Left ventricle myocardium inferior (tissue), 1 donor: ENCODE measurements at regions not wholly inside any gene's neighbourhood (a gene's known extent, or its start where the extent isn't known, plus 50 kb on each side); places are given as distances from the start of the nearest gene placed in this dataset.

Experiments
- DNase-seq: peaks from one replicate; pipeline ENCODE4 v3.0.0-alpha.2; 2020
- H3K27ac ChIP-seq: fragments of 200-600 bp; replicated peaks from 2 replicates; pipeline ENCODE4 v1.8.0; 2021
- H3K27me3 ChIP-seq: fragments of 200-600 bp; 2 replicates; pipeline ENCODE4 v1.8.0; 2021; ENCODE audit warnings: low read depth
- H3K36me3 ChIP-seq: fragments of 200-600 bp; 2 replicates; pipeline ENCODE4 v1.8.0; 2021
- H3K4me1 ChIP-seq: fragments of 200-600 bp; 2 replicates; pipeline ENCODE4 v1.8.0; 2021
- H3K4me3 ChIP-seq: fragments of 200-600 bp; 2 replicates; pipeline ENCODE4 v1.8.0; 2021; ENCODE audit warnings: mild to moderate bottlenecking, moderate library complexity
- H3K9me3 ChIP-seq: fragments of 200-600 bp; replicated peaks from 2 replicates; pipeline ENCODE4 v1.8.0; 2021
- intact Hi-C: fragments of 100-400 bp; cut with micrococcal nuclease; formaldehyde crosslinking; loops from one replicate; pipeline ENCODE4 v1.11.0; 2022
- TF ChIP-seq, protein P1 (sequence below): fragments of 200-600 bp; IDR thresholded peaks from 2 replicates; pipeline ENCODE4 v1.8.0; 2021; ENCODE audit warnings: antibody characterized with exemption, mild to moderate bottlenecking, borderline replicate concordance
- donor health status: DM: no; HTN: yes; CAD: no; lungs with severe emphysema.

DNA sequence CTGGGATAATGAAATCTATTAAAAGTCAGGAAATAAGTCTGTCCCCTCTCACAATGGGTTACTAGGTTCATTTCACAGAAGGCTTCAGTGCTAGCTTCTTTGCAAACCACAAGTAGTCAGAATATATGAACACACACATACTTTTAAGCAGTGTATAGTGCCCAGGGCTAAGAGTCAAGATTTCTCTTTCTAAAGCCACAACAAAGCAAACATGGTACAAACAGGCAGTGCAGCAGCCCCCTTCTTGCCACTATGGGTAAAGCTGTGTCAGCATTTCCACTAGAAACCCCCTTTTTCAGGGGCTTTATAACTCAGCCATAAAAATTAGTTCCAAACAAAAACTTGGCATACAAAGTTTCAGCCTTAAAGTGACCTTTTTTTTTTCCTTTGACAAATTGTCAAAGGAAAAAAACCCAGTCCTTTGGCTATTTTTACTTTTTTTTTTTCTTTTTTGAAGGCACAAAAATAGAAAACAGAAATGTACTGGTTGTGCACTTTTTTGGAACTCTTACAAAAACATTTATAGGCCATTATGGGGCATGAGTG, 315.4 kb downstream of the LMO4 start:
- H3K4me1 ChIP-seq: peaks cover 7% of the 10 kb centered on the region
- intact Hi-C loops: no loop called here
- H3K27me3 ChIP-seq: no peaks in the 10 kb centered on the region
- no peak for DNase-seq
- TF ChIP-seq, protein P1, sequence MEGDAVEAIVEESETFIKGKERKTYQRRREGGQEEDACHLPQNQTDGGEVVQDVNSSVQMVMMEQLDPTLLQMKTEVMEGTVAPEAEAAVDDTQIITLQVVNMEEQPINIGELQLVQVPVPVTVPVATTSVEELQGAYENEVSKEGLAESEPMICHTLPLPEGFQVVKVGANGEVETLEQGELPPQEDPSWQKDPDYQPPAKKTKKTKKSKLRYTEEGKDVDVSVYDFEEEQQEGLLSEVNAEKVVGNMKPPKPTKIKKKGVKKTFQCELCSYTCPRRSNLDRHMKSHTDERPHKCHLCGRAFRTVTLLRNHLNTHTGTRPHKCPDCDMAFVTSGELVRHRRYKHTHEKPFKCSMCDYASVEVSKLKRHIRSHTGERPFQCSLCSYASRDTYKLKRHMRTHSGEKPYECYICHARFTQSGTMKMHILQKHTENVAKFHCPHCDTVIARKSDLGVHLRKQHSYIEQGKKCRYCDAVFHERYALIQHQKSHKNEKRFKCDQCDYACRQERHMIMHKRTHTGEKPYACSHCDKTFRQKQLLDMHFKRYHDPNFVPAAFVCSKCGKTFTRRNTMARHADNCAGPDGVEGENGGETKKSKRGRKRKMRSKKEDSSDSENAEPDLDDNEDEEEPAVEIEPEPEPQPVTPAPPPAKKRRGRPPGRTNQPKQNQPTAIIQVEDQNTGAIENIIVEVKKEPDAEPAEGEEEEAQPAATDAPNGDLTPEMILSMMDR: no peak
- no peak overlapping the region for H3K4me3 ChIP-seq
- H3K9me3 ChIP-seq: no peaks in the 10 kb centered on the region
- H3K36me3 ChIP-seq: no peaks in the 10 kb centered on the region
- no peak overlapping the region for H3K27ac ChIP-seq

DNA sequence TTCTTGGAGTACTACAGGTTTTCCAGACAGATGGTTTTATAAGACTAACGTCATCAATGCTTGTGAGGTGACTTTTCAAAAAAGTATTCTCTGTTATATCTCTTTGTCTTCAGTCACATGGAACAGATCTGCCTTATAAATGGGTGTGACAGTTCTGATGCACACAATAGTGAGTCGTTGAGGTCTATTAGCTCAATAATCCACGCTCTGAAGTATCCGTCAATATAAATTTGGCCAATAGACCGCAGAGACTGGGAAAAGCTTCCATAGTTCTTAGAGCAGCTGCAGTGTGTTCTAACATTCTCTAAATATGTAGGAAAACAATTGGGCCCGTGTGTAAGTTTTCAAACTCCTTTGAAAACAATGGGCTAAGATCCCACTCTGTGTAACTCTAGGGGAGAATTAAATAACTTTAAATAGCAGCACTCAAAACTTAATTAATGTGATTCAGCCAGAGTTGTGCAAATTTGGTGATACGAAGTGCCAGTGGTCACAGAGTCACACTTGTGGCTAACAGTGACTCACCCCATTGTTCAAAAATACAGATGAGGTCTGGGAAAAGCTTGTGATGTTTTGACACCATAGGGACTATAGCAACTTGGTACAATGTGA, 316.0 kb downstream of the LMO4 start:
- Histone ChIP-seq H3K36me3 (no peaks in the 10 kb centered on the region), H3K4me3 (no peak overlapping the region), H3K9me3 (no peaks in the 10 kb centered on the region), H3K27ac (no peak overlapping the region), H3K27me3 (no peaks in the 10 kb centered on the region), H3K4me1 (peaks cover 7% of the 10 kb centered on the region)
- intact Hi-C loops: no loop called here
- no peak for DNase-seq
- TF ChIP-seq, protein P1: no peak

DNA sequence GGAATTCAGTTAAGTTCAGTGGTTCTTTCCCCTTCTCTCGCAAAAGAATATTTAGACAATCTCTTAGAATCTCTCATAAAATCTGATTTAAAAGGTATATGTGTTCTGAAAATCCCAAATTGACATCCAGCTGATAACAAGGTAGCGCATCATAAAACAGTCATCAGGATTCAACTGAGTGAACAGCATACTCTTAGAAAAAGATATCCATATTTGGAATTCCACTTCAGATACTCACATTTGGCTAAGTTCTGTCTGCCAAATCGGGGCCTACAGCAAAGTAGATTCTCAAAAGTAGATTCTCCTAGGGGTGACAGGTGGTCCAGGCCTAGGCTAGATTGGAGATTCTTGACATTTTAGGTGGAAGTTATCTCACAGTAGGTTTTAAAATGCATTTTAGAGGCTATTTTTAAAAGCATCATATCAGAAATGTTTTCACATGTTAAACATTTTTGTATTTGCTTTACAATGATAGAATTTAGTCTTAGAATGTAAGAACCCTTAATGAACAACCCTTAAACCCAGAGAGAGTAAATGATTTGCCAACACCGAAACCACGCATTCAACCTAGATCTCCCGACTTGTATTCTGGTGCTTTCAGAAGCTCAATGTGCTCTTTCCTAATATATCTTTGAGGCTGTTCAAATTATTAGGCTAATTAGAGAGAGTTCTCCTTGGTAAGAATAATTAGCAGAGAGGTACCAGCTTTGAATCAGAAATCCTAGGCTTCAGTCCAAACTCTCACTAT, 318.9 kb downstream of the LMO4 start:
- no peak overlapping the region for H3K27ac ChIP-seq
- H3K9me3 ChIP-seq: no peaks in the 10 kb centered on the region
- no peaks in the 10 kb centered on the region for H3K36me3 ChIP-seq
- H3K4me1 ChIP-seq: peaks cover 6% of the 10 kb centered on the region
- no peaks in the 10 kb centered on the region for H3K27me3 ChIP-seq
- no peak for DNase-seq
- H3K4me3 ChIP-seq: no peak overlapping the region
- TF ChIP-seq, protein P1: no peak
- intact Hi-C loops: no loop called here

DNA sequence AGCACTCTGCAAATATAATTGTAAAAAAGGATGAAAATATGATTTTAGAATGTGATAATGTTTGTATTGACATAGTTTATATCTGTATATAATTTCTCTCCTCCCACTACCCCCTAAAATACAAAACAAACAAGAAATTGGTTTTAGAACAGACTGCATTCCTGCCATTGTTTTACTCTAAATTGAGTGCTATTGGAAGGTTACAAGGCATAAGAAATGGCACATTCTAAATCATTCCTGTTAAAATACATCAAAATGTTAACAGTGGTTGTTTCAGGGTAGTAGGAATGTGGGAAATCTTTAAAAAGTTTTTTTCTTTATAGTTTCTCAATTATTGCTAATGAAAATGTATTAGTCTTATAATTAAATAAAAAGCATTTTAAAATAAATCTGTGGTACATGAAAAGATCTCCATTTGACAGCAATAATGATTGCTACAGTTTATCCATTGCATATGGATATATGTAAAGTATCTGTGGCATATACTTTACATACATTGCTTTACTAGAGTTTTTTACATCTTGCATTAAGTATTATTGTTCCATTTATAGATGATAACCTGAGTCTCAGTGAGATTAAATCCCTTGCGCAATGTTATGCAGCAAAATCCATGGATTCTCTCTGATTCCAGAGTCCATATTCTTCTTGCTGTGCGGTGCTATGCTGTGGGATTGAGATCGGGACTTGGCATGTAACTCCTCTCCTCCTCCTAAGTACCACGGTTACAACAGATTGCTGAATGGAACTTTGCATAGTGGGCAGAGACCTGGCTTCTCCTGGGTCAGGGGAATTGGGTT, 319.8 kb downstream of the LMO4 start:
- Histone ChIP-seq H3K27ac (no peak overlapping the region), H3K36me3 (no peaks in the 10 kb centered on the region), H3K9me3 (no peaks in the 10 kb centered on the region), H3K4me3 (no peak overlapping the region), H3K4me1 (no peaks in the 10 kb centered on the region), H3K27me3 (no peaks in the 10 kb centered on the region)
- TF ChIP-seq, protein P1: no peak
- intact Hi-C loops: no loop called here
- DNase-seq: no peak

DNA sequence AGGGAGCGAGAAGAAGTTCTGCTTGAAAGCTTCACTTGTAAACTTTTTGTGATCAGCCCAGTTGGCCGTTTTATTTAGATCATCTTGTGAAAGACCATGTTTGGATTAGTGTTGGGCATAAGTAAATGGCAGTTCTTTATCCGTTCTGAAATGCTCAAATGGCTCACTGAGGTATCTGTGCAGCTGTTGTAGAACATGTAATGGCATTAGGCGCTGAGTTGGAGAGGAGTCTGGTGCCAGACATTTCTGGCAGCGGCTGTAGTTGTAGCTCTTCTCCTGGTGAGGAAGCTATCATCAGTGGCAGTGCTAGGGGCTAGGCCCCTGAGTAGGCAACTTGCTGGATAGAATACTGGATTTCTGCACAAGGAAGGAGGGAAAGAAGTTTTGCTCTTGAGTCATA, 321.6 kb downstream of the LMO4 start:
- Histone ChIP-seq H3K27ac (no peak overlapping the region), H3K36me3 (no peaks in the 10 kb centered on the region), H3K4me3 (no peak overlapping the region), H3K4me1 (no peaks in the 10 kb centered on the region), H3K27me3 (no peaks in the 10 kb centered on the region), H3K9me3 (no peaks in the 10 kb centered on the region)
- no peak for DNase-seq
- TF ChIP-seq, protein P1: no peak
- intact Hi-C loops: no loop called here
